LNCAP (cell line): ENCODE measurements at regions not wholly inside any gene's neighbourhood (a gene's known extent, or its start where the extent isn't known, plus 50 kb on each side); places are given as distances from the start of the nearest gene placed in this dataset.

Experiments
- TF ChIP-seq, protein P1 (sequence below): fragments of 450-650 bp; IDR thresholded peaks from 2 replicates; pipeline ENCODE4 v1.5.1; 2017; ENCODE audit warnings: mild to moderate bottlenecking

- TF ChIP-seq, protein P1, sequence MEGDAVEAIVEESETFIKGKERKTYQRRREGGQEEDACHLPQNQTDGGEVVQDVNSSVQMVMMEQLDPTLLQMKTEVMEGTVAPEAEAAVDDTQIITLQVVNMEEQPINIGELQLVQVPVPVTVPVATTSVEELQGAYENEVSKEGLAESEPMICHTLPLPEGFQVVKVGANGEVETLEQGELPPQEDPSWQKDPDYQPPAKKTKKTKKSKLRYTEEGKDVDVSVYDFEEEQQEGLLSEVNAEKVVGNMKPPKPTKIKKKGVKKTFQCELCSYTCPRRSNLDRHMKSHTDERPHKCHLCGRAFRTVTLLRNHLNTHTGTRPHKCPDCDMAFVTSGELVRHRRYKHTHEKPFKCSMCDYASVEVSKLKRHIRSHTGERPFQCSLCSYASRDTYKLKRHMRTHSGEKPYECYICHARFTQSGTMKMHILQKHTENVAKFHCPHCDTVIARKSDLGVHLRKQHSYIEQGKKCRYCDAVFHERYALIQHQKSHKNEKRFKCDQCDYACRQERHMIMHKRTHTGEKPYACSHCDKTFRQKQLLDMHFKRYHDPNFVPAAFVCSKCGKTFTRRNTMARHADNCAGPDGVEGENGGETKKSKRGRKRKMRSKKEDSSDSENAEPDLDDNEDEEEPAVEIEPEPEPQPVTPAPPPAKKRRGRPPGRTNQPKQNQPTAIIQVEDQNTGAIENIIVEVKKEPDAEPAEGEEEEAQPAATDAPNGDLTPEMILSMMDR = no peak
Measured at GRCh38 chr12:118773956-118774723, 207.2 kb upstream of the SRRM4 start.

- TF ChIP-seq, protein P1 = no peak
Measured at GRCh38 chr12:118777504-118777903, 203.8 kb upstream of the SRRM4 start.

GRCh38 chr12:118778077-118778476, 203.3 kb upstream of the SRRM4 start:
- TF ChIP-seq, protein P1 = no peak

- TF ChIP-seq, protein P1 = no peak
Measured at GRCh38 chr12:118780939-118781338, 200.4 kb upstream of the SRRM4 start.

- TF ChIP-seq, protein P1 = no peak
Measured at GRCh38 chr12:118781692-118782091, 199.6 kb upstream of the SRRM4 start.

DNA sequence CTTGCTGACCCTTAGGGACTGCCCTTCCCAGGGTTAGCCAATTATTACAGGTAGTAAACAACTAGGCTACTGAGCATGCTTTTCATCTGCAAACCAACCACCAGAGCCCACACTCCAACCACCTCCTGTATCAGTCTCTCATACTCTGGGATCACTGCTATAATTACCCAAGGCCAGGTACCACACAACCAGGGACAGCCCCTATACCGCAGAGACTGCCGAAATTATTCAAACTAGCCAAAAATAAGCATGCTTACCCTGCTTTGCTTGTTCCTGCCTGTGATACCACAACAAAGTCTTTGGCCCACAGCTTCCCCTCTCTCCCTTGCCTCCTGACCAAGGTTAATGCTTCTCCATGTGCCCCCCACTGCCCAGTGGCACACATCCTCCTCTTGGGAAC, 197.6 kb upstream of the SRRM4 start:
- TF ChIP-seq, protein P1 = no peak

DNA sequence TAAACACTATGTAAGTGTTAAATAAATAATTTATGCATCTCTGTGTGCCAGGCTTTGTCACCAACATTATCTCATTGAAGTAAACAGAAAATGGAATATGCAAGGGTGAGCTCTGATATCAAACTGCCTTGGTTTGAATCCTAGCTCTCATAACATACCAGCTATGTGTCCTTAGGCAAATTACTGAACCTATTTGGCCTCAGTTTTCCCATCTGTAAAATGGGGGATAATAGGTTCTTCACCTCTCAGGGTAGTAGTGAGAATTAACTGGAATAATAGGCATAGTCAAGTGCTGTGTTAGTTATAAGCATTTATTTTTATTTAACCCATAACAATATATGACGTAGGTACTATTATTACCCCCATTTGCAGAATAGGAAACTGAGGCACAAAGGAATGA, 190.8 kb upstream of the SRRM4 start:
- TF ChIP-seq, protein P1 = no peak
